PC-9 (cell line): ENCODE measurements at regions not wholly inside any gene's neighbourhood (a gene's known extent, or its start where the extent isn't known, plus 50 kb on each side); places are given as distances from the start of the nearest gene placed in this dataset.

Experiments
- BruUV-seq: library from RNA; stranded (reverse); fragments of 400-500 nt; replicated peaks from 2 replicates; lab custom pipeline; 2021; lab: Mats Ljungman, UMichigan
- CTCF ChIA-PET: fragments of 300-600 bp; sonication (Branson Sonifier 250); formaldehyde crosslinking; loops from one replicate; lab custom pipeline; 2022; ENCODE audit warnings: antibody characterized with exemption; lab: Charles Lee
- POLR2A ChIA-PET: fragments of 300-600 bp; sonication (Branson Sonifier 250); formaldehyde crosslinking; loops from one replicate; lab custom pipeline; 2022; ENCODE audit warnings: antibody characterized with exemption; ENCODE audit not compliant: unreplicated experiment; lab: Charles Lee
- DNase-seq, 2 experiments: peaks; one replicate each; pipeline versions ENCODE4 v3.0.0 to v3.0.0-alpha.2; 2015 to 2022; ENCODE audit warnings: mixed read lengths in 1 of 2
- H2AFZ ChIP-seq: fragments of 200-600 bp; sonication (generic); 2 replicates; pipeline ENCODE4 v1.8.1; 2017; ENCODE audit warnings: antibody characterized with exemption
- H3F3A ChIP-seq: fragments of 200-600 bp; sonication (generic); 2 replicates; pipeline ENCODE4 v1.8.1; 2017; ENCODE audit warnings: antibody characterized with exemption, mild to moderate bottlenecking, low read depth; ENCODE audit not compliant: insufficient read depth
- H3K27ac ChIP-seq: fragments of 200-600 bp; sonication (generic); 2 replicates; pipeline ENCODE4 v1.6.1; 2016; ENCODE audit warnings: mixed run types
- H3K27me3 ChIP-seq: fragments of 200-600 bp; sonication (generic); 2 replicates; pipeline ENCODE4 v1.6.1; 2016; ENCODE audit warnings: low read depth, mixed run types; ENCODE audit not compliant: insufficient read depth
- H3K36me3 ChIP-seq: fragments of 200-600 bp; sonication (generic); 2 replicates; pipeline ENCODE4 v1.6.1; 2016; ENCODE audit warnings: low read depth, mixed run types
- H3K4me1 ChIP-seq: fragments of 200-600 bp; sonication (generic); replicated peaks from 2 replicates; pipeline ENCODE4 v1.6.1; 2016; ENCODE audit warnings: mixed run types; ENCODE audit not compliant: insufficient read depth
- H3K4me2 ChIP-seq: fragments of 200-600 bp; sonication (generic); 2 replicates; pipeline ENCODE4 v1.6.1; 2017; ENCODE audit warnings: mixed run types
- H3K4me3 ChIP-seq: fragments of 200-600 bp; sonication (generic); 2 replicates; pipeline ENCODE4 v1.6.1; 2016; ENCODE audit warnings: mixed run types
- H3K79me2 ChIP-seq: fragments of 200-600 bp; sonication (generic); 2 replicates; pipeline ENCODE4 v1.6.1; 2017; ENCODE audit warnings: low read depth, mixed run types
- H3K9me2 ChIP-seq: fragments of 200-600 bp; sonication (generic); 2 replicates; pipeline ENCODE4 v1.8.1; 2017; ENCODE audit warnings: mild to moderate bottlenecking; ENCODE audit not compliant: insufficient read depth
- H3K9me3 ChIP-seq: fragments of 200-600 bp; sonication (generic); 2 replicates; pipeline ENCODE4 v1.8.1; 2016; ENCODE audit warnings: low read depth; ENCODE audit not compliant: insufficient read depth
- H4K20me1 ChIP-seq: fragments of 200-600 bp; sonication (generic); 2 replicates; pipeline ENCODE4 v1.8.1; 2017; ENCODE audit not compliant: insufficient read depth
- CTCF ChIP-seq: fragments of 200-600 bp; sonication (generic); conservative IDR thresholded peaks from 2 replicates; pipeline ENCODE4 v1.6.1; 2017; ENCODE audit warnings: mixed run types, antibody characterized with exemption, mild to moderate bottlenecking, moderate library complexity
- EZH2 ChIP-seq: fragments of 200-600 bp; sonication (generic); IDR thresholded peaks from 2 replicates; pipeline ENCODE4 v1.8.0; 2017; ENCODE audit warnings: antibody characterized with exemption, low read depth
- intact Hi-C: fragments of 100-400 bp; cut with micrococcal nuclease; formaldehyde crosslinking; loops from one replicate; pipeline ENCODE4 v1.10.0; 2022; ENCODE audit not compliant: unreplicated experiment

GRCh38 chr4:96992443-96992842 lies 1150.8 kb downstream of the STPG2 start:
- H3F3A ChIP-seq, result no peaks in the 10 kb centered on the region
- DNase-seq, result no peak
- ChIA-PET CTCF (no interaction called here), POLR2A (no interaction called here)
- H3K4me2 ChIP-seq, result no peak overlapping the region
- no peaks in the 10 kb centered on the region for H3K9me3 ChIP-seq
- no peaks in the 10 kb centered on the region for H3K36me3 ChIP-seq
- H4K20me1 ChIP-seq, result no peaks in the 10 kb centered on the region
- intact Hi-C loops, result no loop called here
- no peaks in the 10 kb centered on the region for H3K4me1 ChIP-seq
- no TSS peak for BruUV-seq
- H3K4me3 ChIP-seq, result no peak overlapping the region
- H3K27me3 ChIP-seq, result no peaks in the 10 kb centered on the region
- no peak overlapping the region for H2AFZ ChIP-seq
- H3K9me2 ChIP-seq, result no peaks in the 10 kb centered on the region
- no peak overlapping the region for H3K27ac ChIP-seq
- H3K79me2 ChIP-seq, result no peaks in the 10 kb centered on the region
- TF ChIP-seq CTCF (no peak), EZH2 (no peak)

GRCh38 chr4:96993560-96993959 lies 1149.7 kb downstream of the STPG2 start:
- intact Hi-C loops, result no loop called here
- Histone ChIP-seq H3K4me2 (no peak overlapping the region), H3K27ac (no peak overlapping the region), H3K4me1 (no peaks in the 10 kb centered on the region), H2AFZ (no peak overlapping the region), H3K9me3 (no peaks in the 10 kb centered on the region), H3F3A (no peaks in the 10 kb centered on the region), H3K27me3 (no peaks in the 10 kb centered on the region), H3K79me2 (no peaks in the 10 kb centered on the region), H4K20me1 (no peaks in the 10 kb centered on the region), H3K9me2 (no peaks in the 10 kb centered on the region), H3K36me3 (no peaks in the 10 kb centered on the region), H3K4me3 (no peak overlapping the region)
- DNase-seq, result no peak
- ChIA-PET POLR2A (no interaction called here), CTCF (no interaction called here)
- no TSS peak for BruUV-seq
- TF ChIP-seq EZH2 (no peak), CTCF (no peak)

- ChIA-PET POLR2A (no interaction called here), CTCF (no interaction called here)
- Histone ChIP-seq H3K27ac (no peak overlapping the region), H3K27me3 (no peaks in the 10 kb centered on the region), H4K20me1 (no peaks in the 10 kb centered on the region), H3K4me3 (no peak overlapping the region), H3K9me2 (no peaks in the 10 kb centered on the region), H3K79me2 (no peaks in the 10 kb centered on the region), H2AFZ (no peak overlapping the region), H3K4me1 (no peaks in the 10 kb centered on the region), H3K36me3 (no peaks in the 10 kb centered on the region), H3K4me2 (no peak overlapping the region), H3F3A (no peaks in the 10 kb centered on the region), H3K9me3 (no peaks in the 10 kb centered on the region)
- TF ChIP-seq CTCF, result no peak
- TF ChIP-seq EZH2, result no peak
- intact Hi-C loops, result no loop called here
- no TSS peak for BruUV-seq
- no peak for DNase-seq
Measured at GRCh38 chr4:97003715-97004114, 1139.6 kb downstream of the STPG2 start.
